Right lobe of liver (tissue), 6 donors: ENCODE measurements at regions not wholly inside any gene's neighbourhood (a gene's known extent, or its start where the extent isn't known, plus 50 kb on each side); places are given as distances from the start of the nearest gene placed in this dataset.

ENCODE experiments used
- ATAC-seq, 4 donors: fragments of 200-7000 bp; cut with Tn5 transposase; one replicate each; pipeline ENCODE4 v1.9.1; 2020; ENCODE audit warnings: mild to moderate bottlenecking in 4 of 4, moderate library complexity in 4 of 4
- DNase-seq, 3 donors: peaks; one replicate each; pipeline ENCODE4 v3.0.0-alpha.2; 2020
- H3K27ac ChIP-seq, 3 donors: fragments of 200-600 bp; one replicate each; pipeline ENCODE4 v1.8.0; 2022
- H3K27me3 ChIP-seq, 2 donors: fragments of 200-600 bp; one replicate each; pipeline ENCODE4 v1.8.0; 2022
- H3K36me3 ChIP-seq, 4 donors: fragments of 200-600 bp; sonication (generic) in 1 of 4; one replicate each; pipeline versions ENCODE4 v1.5.1 to v1.8.0; 2017 to 2022; ENCODE audit warnings: control low read depth in 1 of 4
- H3K4me1 ChIP-seq, 4 donors: fragments of 200-600 bp; sonication (generic) in 1 of 4; one replicate each; pipeline versions ENCODE4 v1.5.1 to v1.8.0; 2017 to 2022; ENCODE audit warnings: control low read depth in 1 of 4
- H3K4me3 ChIP-seq, 3 donors: fragments of 200-600 bp; one replicate each; pipeline ENCODE4 v1.8.0; 2022
- H3K9me3 ChIP-seq, 4 donors: fragments of 200-600 bp; sonication (generic) in 1 of 4; one replicate each; pipeline versions ENCODE4 v1.5.1 to v1.8.0; 2017 to 2022; ENCODE audit warnings: control low read depth in 1 of 4
- CTCF ChIP-seq, 4 donors: fragments of 200-600 bp in 3 of 4; fragments of 450-650 bp in 1 of 4; IDR thresholded peaks; one replicate each; pipeline versions ENCODE4 v1.5.1 to v1.8.0; 2016 to 2022; ENCODE audit warnings: antibody characterized with exemption in 4 of 4, mild to moderate bottlenecking in 2 of 4
- POLR2A ChIP-seq: fragments of 450-650 bp; IDR thresholded peaks from one replicate; pipeline ENCODE4 v1.6.1; 2017; ENCODE audit warnings: antibody characterized with exemption, mild to moderate bottlenecking
- WGBS: methylation state at CpG from one replicate; pipeline ENCODE4 v1.1.6; 2018; ENCODE audit warnings: low coverage, low lambda C conversion rate; ENCODE audit not compliant: insufficient coverage; ENCODE audit errors: missing lambda C conversion rate; 5-methylcytosine and 5-hydroxymethylcytosine counted together
- intact Hi-C, 2 donors: fragments of 100-400 bp; cut with DNase I; formaldehyde crosslinking; loops; one replicate each; pipeline versions ENCODE4 v1.11.2 to v1.14.1; 2022
- donor health status: DM: no; HTN: yes; CAD: no.
- donor health status: DM: no; HTN: no; CAD: no.
- donor health status: DM: no; HTN: no; CAD: no.
- donor health status: DM: no; HTN: yes; CAD: no.
- donor health status: DM: no; HTN: yes; CAD: no.

DNA sequence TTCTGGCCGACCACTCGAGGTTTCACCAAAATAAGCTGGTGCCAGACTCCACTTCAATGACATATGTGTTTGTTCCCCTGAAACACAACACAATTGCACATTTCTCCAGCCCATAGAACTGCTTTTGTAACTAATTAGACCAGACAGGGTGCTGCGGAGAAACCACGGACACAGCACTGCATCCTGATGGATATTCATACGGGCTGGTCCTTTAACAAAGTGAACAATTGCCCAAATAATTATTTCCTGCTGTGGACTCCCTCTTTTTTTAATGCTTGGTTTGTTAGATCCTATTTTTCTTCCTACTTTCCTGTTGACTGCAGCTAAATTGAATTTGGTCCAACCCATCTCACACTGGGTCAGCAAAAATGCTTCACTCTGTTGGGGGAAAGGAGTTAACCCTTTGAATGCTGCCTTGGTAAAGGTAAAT is 198.6 kb upstream of the BMPER start:
- Histone ChIP-seq H3K36me3 (no peaks in the 10 kb centered on the region), H3K4me1 (peaks cover 0 to 7% (median 0%) of the 10 kb centered on the region in 4 donors), H3K4me3 (no peak overlapping the region), H3K27ac (no peak overlapping the region), H3K27me3 (no peaks in the 10 kb centered on the region), H3K9me3 (no peaks in the 10 kb centered on the region)
- ATAC-seq (no peak), DNase-seq (no peak)
- 40% methylated on average over 5 of the region's 5 CpGs for WGBS
- TF ChIP-seq CTCF (IDR thresholded peaks at IDR 0.05), result no peak
- TF ChIP-seq POLR2A, result no peak
- intact Hi-C loops, result no loop called here

DNA sequence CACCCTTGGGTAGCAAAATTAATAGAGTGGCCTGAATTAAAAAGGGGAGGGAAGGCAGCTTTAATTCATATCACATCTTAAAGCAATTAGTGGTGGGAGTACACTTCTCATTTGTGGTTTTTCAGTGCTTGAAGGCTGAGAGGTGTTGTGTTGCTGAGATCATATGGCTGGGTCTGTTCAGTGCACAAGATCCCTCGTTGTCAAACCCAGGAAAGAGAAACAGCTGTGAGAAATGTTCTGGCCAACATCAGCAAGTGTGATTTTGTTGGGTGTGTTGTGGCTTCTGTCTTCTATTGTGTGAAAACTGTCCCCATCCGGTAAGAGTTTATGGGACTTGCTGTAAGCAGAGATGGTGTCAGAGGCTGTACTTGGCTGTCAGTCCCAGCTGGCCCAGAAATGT is 197.9 kb upstream of the BMPER start:
- 51% methylated on average over 2 of the region's 2 CpGs for WGBS
- H3K4me1 ChIP-seq, result peaks cover 0 to 11% (median 0%) of the 10 kb centered on the region in 4 donors
- no peaks in the 10 kb centered on the region for H3K36me3 ChIP-seq
- H3K4me3 ChIP-seq, result no peak overlapping the region
- ATAC-seq (peak in 1 of 4 donors; percentile 15), DNase-seq (no peak)
- TF ChIP-seq POLR2A (no peak), CTCF (IDR thresholded peaks at IDR 0.05) (no peak)
- no peaks in the 10 kb centered on the region for H3K9me3 ChIP-seq
- H3K27me3 ChIP-seq, result no peaks in the 10 kb centered on the region
- intact Hi-C loops, result no loop called here
- H3K27ac ChIP-seq, result no peak overlapping the region

DNA sequence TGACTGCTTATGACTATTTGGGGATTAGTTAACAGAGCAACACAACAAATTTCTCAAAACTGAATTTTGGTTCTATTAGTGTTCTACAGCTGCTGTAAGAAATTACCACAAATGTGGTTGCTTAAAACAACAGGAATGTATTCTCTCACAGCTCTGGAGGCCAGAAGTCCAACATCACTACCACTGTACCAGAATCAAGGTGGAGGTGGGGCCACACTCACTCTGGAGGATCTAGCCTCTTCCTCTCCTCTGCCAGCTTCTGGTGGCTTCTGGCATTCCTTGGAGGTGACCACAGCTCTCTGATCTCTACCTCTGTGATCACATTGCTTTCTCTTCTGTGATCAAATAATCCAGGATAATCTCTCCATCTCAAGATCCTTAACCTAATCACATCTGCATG is 194.7 kb upstream of the BMPER start:
- intact Hi-C loops, result no loop called here
- Histone ChIP-seq H3K4me3 (no peak overlapping the region), H3K27me3 (no peaks in the 10 kb centered on the region), H3K36me3 (no peaks in the 10 kb centered on the region), H3K27ac (no peak overlapping the region), H3K9me3 (no peaks in the 10 kb centered on the region), H3K4me1 (peaks cover 0 to 11% (median 0%) of the 10 kb centered on the region in 4 donors)
- TF ChIP-seq POLR2A, result no peak
- no peak for TF ChIP-seq CTCF (IDR thresholded peaks at IDR 0.05)
- no peak for DNase-seq
- peak in 1 of 4 donors; percentile 40 for ATAC-seq

GRCh38 chr7:33711231-33712019 is 193.9 kb upstream of the BMPER start:
- intact Hi-C loops, result no loop called here
- H3K4me1 ChIP-seq, result peaks cover 0 to 11% (median 0%) of the 10 kb centered on the region in 4 donors
- no peaks in the 10 kb centered on the region for H3K27me3 ChIP-seq
- no peaks in the 10 kb centered on the region for H3K36me3 ChIP-seq
- ATAC-seq, result peak; percentile 93 to 98 (median 94)
- 38% methylated on average over 5 of the region's 6 CpGs for WGBS
- peak overlapping the region in 1 of 3 donors; percentile 19 for H3K27ac ChIP-seq
- H3K4me3 ChIP-seq, result no peak overlapping the region
- TF ChIP-seq POLR2A (no peak), CTCF (IDR thresholded peaks at IDR 0.05) (no peak)
- DNase-seq, result peak in 2 of 3 donors; percentile 57 to 68
- H3K9me3 ChIP-seq, result no peaks in the 10 kb centered on the region
